Upper lobe of left lung (tissue), 6 donors: ENCODE measurements at regions not wholly inside any gene's neighbourhood (a gene's known extent, or its start where the extent isn't known, plus 50 kb on each side); places are given as distances from the start of the nearest gene placed in this dataset.

Experiments
- ATAC-seq, 2 donors: fragments of 200-7000 bp; cut with Tn5 transposase; one replicate each; pipeline ENCODE4 v1.9.1; 2022; ENCODE audit warnings: mild to moderate bottlenecking in 2 of 2, moderate library complexity in 2 of 2; ENCODE audit not compliant: low FRiP score in 2 of 2
- DNase-seq, 2 donors: peaks; one replicate each; pipeline ENCODE4 v3.0.0-alpha.2; 2019 to 2020
- H3K27ac ChIP-seq, 4 donors: fragments of 200-600 bp; sonication (generic); one replicate each; pipeline ENCODE4 v1.5.1; 2016 to 2019
- H3K27me3 ChIP-seq, 4 donors: fragments of 200-600 bp; sonication (generic); one replicate each; pipeline ENCODE4 v1.5.1; 2017 to 2019
- H3K36me3 ChIP-seq, 4 donors: fragments of 200-600 bp; sonication (generic); one replicate each; pipeline ENCODE4 v1.5.1; 2016 to 2019
- H3K4me1 ChIP-seq, 4 donors: fragments of 200-600 bp; sonication (generic); one replicate each; pipeline ENCODE4 v1.5.1; 2018 to 2019
- H3K4me3 ChIP-seq, 4 donors: fragments of 200-600 bp; sonication (generic); one replicate each; pipeline ENCODE4 v1.5.1; 2017 to 2019; ENCODE audit warnings: mild to moderate bottlenecking in 2 of 4, moderate library complexity in 1 of 4
- H3K9me3 ChIP-seq, 4 donors: fragments of 200-600 bp; sonication (generic); one replicate each; pipeline ENCODE4 v1.5.1; 2018 to 2019
- CTCF ChIP-seq, 6 experiments: fragments of 450-650 bp in 4 of 6; fragments of 200-600 bp in 2 of 6; sonication (generic) in 2 of 6; IDR thresholded peaks; one replicate each; pipeline ENCODE4 v1.5.1; 2016 to 2019; ENCODE audit warnings: antibody characterized with exemption in 6 of 6
- EP300 ChIP-seq, 4 donors: sonication (generic); formaldehyde crosslinking; IDR thresholded peaks; one replicate each; pipeline ENCODE4 v1.5.1; 2017; ENCODE audit warnings: antibody characterized with exemption in 4 of 4, control low read depth in 2 of 4
- POLR2A ChIP-seq, 4 donors: fragments of 450-650 bp; IDR thresholded peaks; one replicate each; pipeline ENCODE4 v1.5.1; 2016 to 2017; ENCODE audit warnings: antibody characterized with exemption in 4 of 4, mild to moderate bottlenecking in 2 of 4
- POLR2AphosphoS5 ChIP-seq, 2 donors: sonication (generic); formaldehyde crosslinking; IDR thresholded peaks; one replicate each; pipeline ENCODE4 v1.5.1; 2017; ENCODE audit warnings: antibody characterized with exemption in 2 of 2
- WGBS, 2 donors: methylation state at CpG; one replicate each; pipeline ENCODE4 v1.1.5; 2017 to 2018; 5-methylcytosine and 5-hydroxymethylcytosine counted together
- donor health status: DM: no; HTN: no; CAD: no; lungs with moderate emphysema.
- donor health status: DM: no; HTN: yes; CAD: no; lungs with severe emphysema.

DNA sequence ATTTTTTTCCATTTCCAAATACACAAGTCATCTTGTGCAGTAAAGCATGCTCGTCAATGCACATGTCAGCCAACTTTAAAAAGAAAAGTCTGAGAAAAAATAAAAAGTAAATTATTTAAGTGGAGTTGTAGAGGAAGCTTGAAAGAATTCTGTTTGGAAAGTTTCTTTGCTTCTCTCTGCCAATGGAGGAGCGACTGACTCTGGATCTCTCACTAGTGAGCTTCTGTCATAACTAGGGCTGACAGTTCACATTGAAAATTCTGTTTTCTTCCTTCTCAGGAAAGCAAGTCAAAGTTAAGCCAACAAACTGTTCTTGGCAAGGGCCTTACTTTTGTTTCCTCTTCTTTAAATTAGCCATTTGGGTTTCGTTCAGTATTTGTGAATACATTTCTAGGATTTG is 298.2 kb downstream of the POU4F1 start:
- no peaks in the 10 kb centered on the region for H3K4me1 ChIP-seq
- no peak overlapping the region for H3K4me3 ChIP-seq
- DNase-seq, result no peak
- no peak overlapping the region for H3K27ac ChIP-seq
- no peaks in the 10 kb centered on the region for H3K36me3 ChIP-seq
- WGBS, 2 donors, result 63 to 75% methylated on average over 3 of the region's 3 CpGs
- H3K27me3 ChIP-seq, result no peaks in the 10 kb centered on the region
- TF ChIP-seq CTCF (IDR thresholded peaks at IDR 0.05) (no peak), POLR2A (IDR thresholded peaks at IDR 0.05) (no peak), EP300 (IDR thresholded peaks at IDR 0.05) (no peak), POLR2AphosphoS5 (IDR thresholded peaks at IDR 0.05) (no peak)
- no peaks in the 10 kb centered on the region for H3K9me3 ChIP-seq
- no peak for ATAC-seq

GRCh38 chr13:78299832-78300623 is 303.3 kb downstream of the POU4F1 start:
- Histone ChIP-seq H3K27ac (no peak overlapping the region), H3K27me3 (no peaks in the 10 kb centered on the region), H3K9me3 (no peaks in the 10 kb centered on the region), H3K36me3 (no peaks in the 10 kb centered on the region), H3K4me1 (no peaks in the 10 kb centered on the region), H3K4me3 (no peak overlapping the region)
- DNase-seq (no peak), ATAC-seq (no peak)
- no peak for TF ChIP-seq CTCF (IDR thresholded peaks at IDR 0.05)
- TF ChIP-seq POLR2AphosphoS5 (IDR thresholded peaks at IDR 0.05), result no peak
- no peak for TF ChIP-seq EP300 (IDR thresholded peaks at IDR 0.05)
- TF ChIP-seq POLR2A (IDR thresholded peaks at IDR 0.05), result no peak

- no peak for TF ChIP-seq POLR2A (IDR thresholded peaks at IDR 0.05)
- TF ChIP-seq CTCF (IDR thresholded peaks at IDR 0.05), result no peak
- no peak for TF ChIP-seq POLR2AphosphoS5 (IDR thresholded peaks at IDR 0.05)
- no peak for TF ChIP-seq EP300 (IDR thresholded peaks at IDR 0.05)
Measured at GRCh38 chr13:78298657-78299056, 304.7 kb downstream of the POU4F1 start.

GRCh38 chr13:78286748-78287147 is 316.6 kb downstream of the POU4F1 start:
- Histone ChIP-seq H3K4me1 (no peaks in the 10 kb centered on the region), H3K27ac (no peak overlapping the region), H3K27me3 (no peaks in the 10 kb centered on the region), H3K36me3 (no peaks in the 10 kb centered on the region), H3K4me3 (no peak overlapping the region), H3K9me3 (peaks cover 0 to 6% (median 3%) of the 10 kb centered on the region in 4 donors)
- DNase-seq (no peak), ATAC-seq (no peak)
- 70 to 88% methylated on average over 1 of the region's 1 CpG for WGBS, 2 donors
- no peak for TF ChIP-seq POLR2A (IDR thresholded peaks at IDR 0.05)
- TF ChIP-seq EP300 (IDR thresholded peaks at IDR 0.05), result no peak
- TF ChIP-seq POLR2AphosphoS5 (IDR thresholded peaks at IDR 0.05), result no peak
- no peak for TF ChIP-seq CTCF (IDR thresholded peaks at IDR 0.05)

More at GRCh38 chr13:78298657-78299056, 304.7 kb downstream of the POU4F1 start:
- DNase-seq (no peak), ATAC-seq (no peak)
- Histone ChIP-seq H3K9me3 (no peaks in the 10 kb centered on the region), H3K27me3 (no peaks in the 10 kb centered on the region), H3K4me1 (no peaks in the 10 kb centered on the region), H3K36me3 (no peaks in the 10 kb centered on the region), H3K4me3 (no peak overlapping the region), H3K27ac (no peak overlapping the region)
- WGBS, 2 donors, result 55 to 56% methylated on average over 1 of the region's 1 CpG

DNA sequence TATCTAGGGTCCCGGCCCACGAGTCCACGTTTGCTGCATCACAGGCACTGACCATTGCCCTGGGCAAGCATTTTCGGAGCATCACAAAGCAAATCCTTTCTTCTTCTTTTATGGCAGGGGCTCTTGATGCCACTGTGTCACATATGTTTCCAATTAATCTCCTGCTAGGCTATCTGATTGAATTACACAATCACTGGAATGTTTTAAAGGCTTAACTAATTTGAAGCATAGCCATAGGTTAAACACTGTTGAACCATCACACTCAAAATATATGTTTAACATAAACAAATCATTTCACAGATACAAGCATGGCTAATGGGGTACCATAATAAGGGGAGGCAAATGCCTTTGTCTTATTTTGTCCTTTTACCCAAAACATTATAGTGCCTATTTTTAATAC is 338.3 kb downstream of the POU4F1 start:
- no peak overlapping the region for H3K4me3 ChIP-seq
- no peaks in the 10 kb centered on the region for H3K27me3 ChIP-seq
- H3K4me1 ChIP-seq, result no peaks in the 10 kb centered on the region
- no peak for ATAC-seq
- no peak overlapping the region for H3K27ac ChIP-seq
- WGBS, 2 donors, result 60 to 72% methylated on average over 4 of the region's 4 CpGs
- no peak for TF ChIP-seq EP300 (IDR thresholded peaks at IDR 0.05)
- TF ChIP-seq POLR2A (IDR thresholded peaks at IDR 0.05), result no peak
- TF ChIP-seq CTCF (IDR thresholded peaks at IDR 0.05), result no peak
- TF ChIP-seq POLR2AphosphoS5 (IDR thresholded peaks at IDR 0.05), result no peak
- H3K36me3 ChIP-seq, result no peaks in the 10 kb centered on the region
- peaks cover 0 to 5% (median 0%) of the 10 kb centered on the region in 4 donors for H3K9me3 ChIP-seq
- DNase-seq, result no peak
